ENCODE measurements at regions not wholly inside any gene's neighbourhood (a gene's known extent, or its start where the extent isn't known, plus 50 kb on each side); places are given as distances from the start of the nearest gene placed in this dataset.

DNA sequence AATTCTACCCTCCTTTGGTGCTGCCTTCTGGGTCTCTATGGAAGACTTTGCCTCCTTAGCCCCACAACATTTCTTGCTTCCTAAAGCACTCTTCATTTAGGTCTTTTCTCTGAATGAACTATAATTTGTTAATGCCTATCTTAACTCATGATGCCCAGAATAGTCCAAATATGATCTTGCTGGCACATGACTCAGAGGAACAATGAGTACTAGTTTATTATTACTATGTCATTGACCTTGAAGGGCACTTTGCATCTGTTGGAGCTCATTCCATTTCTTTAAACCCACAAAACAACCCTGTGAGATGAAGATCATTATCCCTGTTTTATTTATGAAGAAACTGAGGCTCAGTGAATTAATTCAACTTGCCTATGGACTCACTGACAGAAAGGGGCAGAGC lies 320.2 kb upstream of the PLET1 start:
- TF ChIP-seq POLR2A (IDR thresholded peaks at IDR 0.05) (no peak), EP300 (IDR thresholded peaks at IDR 0.05; ENCODE audit: low read depth) (no peak)
- TF ChIP-seq, protein P1, sequence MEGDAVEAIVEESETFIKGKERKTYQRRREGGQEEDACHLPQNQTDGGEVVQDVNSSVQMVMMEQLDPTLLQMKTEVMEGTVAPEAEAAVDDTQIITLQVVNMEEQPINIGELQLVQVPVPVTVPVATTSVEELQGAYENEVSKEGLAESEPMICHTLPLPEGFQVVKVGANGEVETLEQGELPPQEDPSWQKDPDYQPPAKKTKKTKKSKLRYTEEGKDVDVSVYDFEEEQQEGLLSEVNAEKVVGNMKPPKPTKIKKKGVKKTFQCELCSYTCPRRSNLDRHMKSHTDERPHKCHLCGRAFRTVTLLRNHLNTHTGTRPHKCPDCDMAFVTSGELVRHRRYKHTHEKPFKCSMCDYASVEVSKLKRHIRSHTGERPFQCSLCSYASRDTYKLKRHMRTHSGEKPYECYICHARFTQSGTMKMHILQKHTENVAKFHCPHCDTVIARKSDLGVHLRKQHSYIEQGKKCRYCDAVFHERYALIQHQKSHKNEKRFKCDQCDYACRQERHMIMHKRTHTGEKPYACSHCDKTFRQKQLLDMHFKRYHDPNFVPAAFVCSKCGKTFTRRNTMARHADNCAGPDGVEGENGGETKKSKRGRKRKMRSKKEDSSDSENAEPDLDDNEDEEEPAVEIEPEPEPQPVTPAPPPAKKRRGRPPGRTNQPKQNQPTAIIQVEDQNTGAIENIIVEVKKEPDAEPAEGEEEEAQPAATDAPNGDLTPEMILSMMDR (IDR thresholded peaks at IDR 0.05) = no peak

Data from transverse colon (tissue), 3 donors.